HG03439 (cell line): ENCODE measurements at regions not wholly inside any gene's neighbourhood (a gene's known extent, or its start where the extent isn't known, plus 50 kb on each side); places are given as distances from the start of the nearest gene placed in this dataset.

ENCODE experiments used
- ATAC-seq: cut with Tn5 transposase; IDR thresholded peaks from one replicate; pipeline ENCODE4 v1.9.1; 2021; ENCODE audit warnings: mild to moderate bottlenecking, moderate library complexity; ENCODE audit not compliant: unreplicated experiment

GRCh38 chr5:67434466-67434865 is 237.9 kb upstream of the CD180 start:
- no peak for ATAC-seq

- ATAC-seq, result no peak
These were observed 236.0 kb upstream of the CD180 start for GRCh38 chr5:67432606-67433005.

- ATAC-seq, result no peak
These were observed 234.6 kb upstream of the CD180 start for GRCh38 chr5:67431191-67431590.

GRCh38 chr5:67427850-67428298 is 231.3 kb upstream of the CD180 start:
- no peak for ATAC-seq

- no peak for ATAC-seq
These were observed 230.6 kb upstream of the CD180 start for GRCh38 chr5:67426961-67427849.

GRCh38 chr5:67425514-67425913 is 228.9 kb upstream of the CD180 start:
- ATAC-seq, result no peak

GRCh38 chr5:67417839-67418238 is 221.2 kb upstream of the CD180 start:
- no peak for ATAC-seq

- no peak for ATAC-seq
These were observed 220.4 kb upstream of the CD180 start for GRCh38 chr5:67416986-67417385.

- ATAC-seq, result peak; percentile 62
These were observed 219.7 kb upstream of the CD180 start for GRCh38 chr5:67416133-67416937.

GRCh38 chr5:67414712-67415111 is 218.1 kb upstream of the CD180 start:
- no peak for ATAC-seq

GRCh38 chr5:67413721-67414120 is 217.1 kb upstream of the CD180 start:
- no peak for ATAC-seq

- no peak for ATAC-seq
These were observed 212.7 kb upstream of the CD180 start for GRCh38 chr5:67409126-67409777.

- no peak for ATAC-seq
These were observed 211.4 kb upstream of the CD180 start for GRCh38 chr5:67407979-67408378.

GRCh38 chr5:67405755-67406154 is 209.2 kb upstream of the CD180 start:
- ATAC-seq, result no peak

- ATAC-seq, result no peak
These were observed 208.4 kb upstream of the CD180 start for GRCh38 chr5:67405101-67405364.

- no peak for ATAC-seq
These were observed 207.9 kb upstream of the CD180 start for GRCh38 chr5:67404256-67405100.

- no peak for ATAC-seq
These were observed 205.9 kb upstream of the CD180 start for GRCh38 chr5:67402526-67402925.

- ATAC-seq, result no peak
These were observed 204.6 kb upstream of the CD180 start for GRCh38 chr5:67401172-67401571.

GRCh38 chr5:67400752-67401151 is 204.2 kb upstream of the CD180 start:
- ATAC-seq, result no peak

- no peak for ATAC-seq
These were observed 199.3 kb upstream of the CD180 start for GRCh38 chr5:67395790-67396418.
